Activated CD4-positive, alpha-beta T cell treated with anti-CD3 and anti-CD28 coated beads, Interleukin-2, amount 10 ng/mL, durations not matched to agents 24 days and 14 days (primary cell): ENCODE measurements at regions not wholly inside any gene's neighbourhood (a gene's known extent, or its start where the extent isn't known, plus 50 kb on each side); places are given as distances from the start of the nearest gene placed in this dataset.
"Not testable (repeated sequence)": the region's sequence is repeated elsewhere in the genome, so short reads cannot be mapped to it uniquely, and the experiment has no call there.

Source experiments
- DNase-seq: peaks from one replicate; pipeline ENCODE4 v3.0.0; 2022
- H3K27ac Mint-ChIP-seq: one replicate; pipeline ENCODE4 v1.8.0; 2022; ENCODE audit warnings: mild to moderate bottlenecking, mixed read lengths
- H3K27me3 Mint-ChIP-seq: one replicate; pipeline ENCODE4 v1.8.0; 2022; ENCODE audit warnings: mixed read lengths
- H3K36me3 Mint-ChIP-seq: one replicate; pipeline ENCODE4 v1.8.0; 2022; ENCODE audit warnings: low read depth, mild to moderate bottlenecking, mixed read lengths
- H3K4me1 Mint-ChIP-seq: one replicate; pipeline ENCODE4 v1.8.0; 2021; ENCODE audit warnings: mixed read lengths
- H3K4me3 Mint-ChIP-seq: one replicate; pipeline ENCODE4 v1.8.0; 2022; ENCODE audit warnings: mild to moderate bottlenecking, moderate library complexity, mixed read lengths
- H3K9me3 Mint-ChIP-seq: one replicate; pipeline ENCODE4 v1.8.0; 2021; ENCODE audit warnings: mixed read lengths
- intact Hi-C: fragments of 100-400 bp; cut with micrococcal nuclease; formaldehyde crosslinking; loops from one replicate; pipeline ENCODE4 v1.15.1; 2023

GRCh38 chr17:71548540-71549190 lies 572.2 kb upstream of the SOX9 start:
- Mint-ChIP-seq H3K27ac (no peak overlapping the region), H3K4me3 (no peak overlapping the region), H3K27me3 (no peaks in the 10 kb centered on the region), H3K4me1 (no peaks in the 10 kb centered on the region), H3K9me3 (peaks cover 4% of the 10 kb centered on the region), H3K36me3 (no peaks in the 10 kb centered on the region)
- intact Hi-C loops, result no loop called here
- no peak for DNase-seq

DNA sequence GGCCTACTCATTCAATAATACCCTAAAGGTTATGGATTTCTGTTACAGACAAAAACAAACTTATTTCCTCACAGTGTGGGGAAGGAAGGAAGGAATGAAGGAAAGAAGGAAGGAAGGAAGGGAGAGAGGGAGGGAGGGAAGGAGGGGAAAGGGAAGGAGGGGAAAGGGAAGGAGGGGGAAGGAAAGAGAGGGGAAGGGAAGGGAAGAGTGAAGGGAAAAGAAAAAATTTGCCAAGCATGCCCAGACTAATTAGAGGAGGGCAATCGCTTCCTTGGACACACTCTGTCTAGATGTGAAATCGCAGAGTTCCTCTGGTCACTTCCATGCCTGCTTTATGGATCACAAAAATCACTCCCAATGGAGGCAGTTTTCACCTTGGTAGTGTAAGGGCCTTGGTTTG lies 570.1 kb upstream of the SOX9 start:
- no peak overlapping the region for H3K4me3 Mint-ChIP-seq
- DNase-seq, result no peak
- no peaks in the 10 kb centered on the region for H3K36me3 Mint-ChIP-seq
- H3K27me3 Mint-ChIP-seq, result no peaks in the 10 kb centered on the region
- no peaks in the 10 kb centered on the region for H3K4me1 Mint-ChIP-seq
- intact Hi-C loops, result no loop called here
- H3K27ac Mint-ChIP-seq, result no peak overlapping the region
- peaks cover 6% of the 10 kb centered on the region for H3K9me3 Mint-ChIP-seq

GRCh38 chr17:71553381-71553780 lies 567.4 kb upstream of the SOX9 start:
- Mint-ChIP-seq H3K4me3 (no peak overlapping the region), H3K27me3 (no peaks in the 10 kb centered on the region), H3K4me1 (no peaks in the 10 kb centered on the region), H3K27ac (no peak overlapping the region), H3K9me3 (peaks cover 15% of the 10 kb centered on the region), H3K36me3 (no peaks in the 10 kb centered on the region)
- no peak for DNase-seq
- intact Hi-C loops, result no loop called here

GRCh38 chr17:71558901-71559300 lies 561.9 kb upstream of the SOX9 start:
- no peak for DNase-seq
- no peaks in the 10 kb centered on the region for H3K36me3 Mint-ChIP-seq
- H3K27me3 Mint-ChIP-seq, result no peaks in the 10 kb centered on the region
- no peak overlapping the region for H3K27ac Mint-ChIP-seq
- intact Hi-C loops, result no loop called here
- H3K4me3 Mint-ChIP-seq, result no peak overlapping the region
- H3K9me3 Mint-ChIP-seq, result peaks cover 11% of the 10 kb centered on the region
- no peaks in the 10 kb centered on the region for H3K4me1 Mint-ChIP-seq

GRCh38 chr17:71572343-71572742 lies 548.5 kb upstream of the SOX9 start:
- Mint-ChIP-seq H3K36me3 (no peaks in the 10 kb centered on the region), H3K27ac (no peak overlapping the region), H3K4me1 (no peaks in the 10 kb centered on the region), H3K4me3 (no peak overlapping the region), H3K9me3 (peaks cover 4% of the 10 kb centered on the region), H3K27me3 (no peaks in the 10 kb centered on the region)
- intact Hi-C loops, result no loop called here
- DNase-seq, result no peak

GRCh38 chr17:71578446-71578845 lies 542.4 kb upstream of the SOX9 start:
- intact Hi-C loops, result no loop called here
- DNase-seq, result no peak
- no peaks in the 10 kb centered on the region for H3K9me3 Mint-ChIP-seq

GRCh38 chr17:71580220-71580619 lies 540.6 kb upstream of the SOX9 start:
- Mint-ChIP-seq H3K36me3 (no peaks in the 10 kb centered on the region), H3K27me3 (no peaks in the 10 kb centered on the region), H3K9me3 (no peaks in the 10 kb centered on the region), H3K27ac (no peak overlapping the region), H3K4me1 (no peaks in the 10 kb centered on the region), H3K4me3 (no peak overlapping the region)
- intact Hi-C loops, result no loop called here
- DNase-seq, result no peak

More at GRCh38 chr17:71578446-71578845, 542.4 kb upstream of the SOX9 start:
- Mint-ChIP-seq H3K4me3 (no peak overlapping the region), H3K27me3 (no peaks in the 10 kb centered on the region), H3K27ac (no peak overlapping the region), H3K4me1 (no peaks in the 10 kb centered on the region), H3K36me3 (no peaks in the 10 kb centered on the region)

DNA sequence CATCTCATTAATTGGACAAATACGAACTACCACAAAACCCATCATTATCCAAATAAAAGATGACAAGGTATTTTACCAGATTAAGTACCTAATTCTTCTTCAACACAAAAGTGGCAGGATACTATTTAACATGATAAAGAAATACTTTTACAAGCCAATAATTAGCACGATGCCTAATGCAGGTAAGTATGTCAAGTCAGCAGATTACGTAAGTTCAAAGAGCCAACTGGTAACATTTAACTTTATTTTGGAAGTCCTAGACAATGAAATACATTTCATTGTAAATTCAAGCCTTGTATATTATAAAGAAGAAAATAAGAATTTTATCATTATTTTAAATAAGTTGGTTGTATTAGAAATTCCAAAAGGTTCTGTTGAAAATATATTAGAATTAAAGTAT lies 535.3 kb upstream of the SOX9 start:
- Mint-ChIP-seq H3K4me3 (no peak overlapping the region), H3K9me3 (no peaks in the 10 kb centered on the region), H3K4me1 (no peaks in the 10 kb centered on the region), H3K36me3 (no peaks in the 10 kb centered on the region), H3K27ac (no peak overlapping the region), H3K27me3 (no peaks in the 10 kb centered on the region)
- no peak for DNase-seq
- intact Hi-C loops, result no loop called here

GRCh38 chr17:71592431-71592830 lies 528.4 kb upstream of the SOX9 start:
- Mint-ChIP-seq H3K27ac (no peak overlapping the region), H3K36me3 (no peaks in the 10 kb centered on the region), H3K9me3 (peaks cover 3% of the 10 kb centered on the region), H3K4me1 (no peaks in the 10 kb centered on the region), H3K4me3 (no peak overlapping the region), H3K27me3 (no peaks in the 10 kb centered on the region)
- no peak for DNase-seq
- intact Hi-C loops, result no loop called here

DNA sequence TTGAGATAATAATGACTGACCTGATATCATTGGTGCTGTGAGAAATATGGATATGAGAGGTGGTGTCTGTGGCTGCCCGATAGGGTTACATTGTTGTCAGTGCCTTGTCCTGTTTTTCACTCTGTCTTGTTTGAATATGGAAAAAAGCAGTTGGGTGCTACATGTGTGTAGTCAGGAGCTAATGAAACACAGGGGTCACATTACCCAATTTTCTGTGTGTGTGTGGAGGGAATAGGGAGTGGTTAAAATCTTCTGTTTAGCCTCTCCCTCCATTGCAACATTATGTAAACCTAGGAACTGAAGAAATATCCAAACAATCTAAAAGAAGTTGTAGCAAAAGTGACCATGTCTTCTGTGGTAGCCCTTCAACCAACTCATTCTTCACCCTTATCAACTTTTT lies 527.7 kb upstream of the SOX9 start:
- H3K27me3 Mint-ChIP-seq, result no peaks in the 10 kb centered on the region
- no peak for DNase-seq
- H3K27ac Mint-ChIP-seq, result no peak overlapping the region

GRCh38 chr17:71599583-71599982 lies 521.2 kb upstream of the SOX9 start:
- H3K4me3 Mint-ChIP-seq, H3K36me3 Mint-ChIP-seq, H3K27ac Mint-ChIP-seq, intact Hi-C loops, H3K9me3 Mint-ChIP-seq, H3K4me1 Mint-ChIP-seq, DNase-seq, H3K27me3 Mint-ChIP-seq: not testable (repeated sequence)

More for the DNA sequence above, 527.7 kb upstream of the SOX9 start:
- H3K36me3 Mint-ChIP-seq, result no peaks in the 10 kb centered on the region
- H3K4me1 Mint-ChIP-seq, result no peaks in the 10 kb centered on the region
- intact Hi-C loops, result no loop called here
- peaks cover 3% of the 10 kb centered on the region for H3K9me3 Mint-ChIP-seq
- H3K4me3 Mint-ChIP-seq, result no peak overlapping the region

- Mint-ChIP-seq H3K27ac (no peak overlapping the region), H3K9me3 (no peaks in the 10 kb centered on the region), H3K4me3 (no peak overlapping the region), H3K27me3 (no peaks in the 10 kb centered on the region), H3K36me3 (no peaks in the 10 kb centered on the region), H3K4me1 (no peaks in the 10 kb centered on the region)
- intact Hi-C loops, result no loop called here
- no peak for DNase-seq
Observed at GRCh38 chr17:71600137-71600789, 520.6 kb upstream of the SOX9 start.

- no peak overlapping the region for H3K4me3 Mint-ChIP-seq
Observed at GRCh38 chr17:71601894-71602504, 518.8 kb upstream of the SOX9 start.

GRCh38 chr17:71613996-71614395 lies 506.8 kb upstream of the SOX9 start:
- Mint-ChIP-seq H3K27ac (no peak overlapping the region), H3K4me3 (no peak overlapping the region), H3K9me3 (peaks cover 27% of the 10 kb centered on the region), H3K4me1 (no peaks in the 10 kb centered on the region), H3K36me3 (no peaks in the 10 kb centered on the region), H3K27me3 (no peaks in the 10 kb centered on the region)
- intact Hi-C loops, result no loop called here
- DNase-seq, result no peak

More at GRCh38 chr17:71601894-71602504, 518.8 kb upstream of the SOX9 start:
- Mint-ChIP-seq H3K36me3 (no peaks in the 10 kb centered on the region), H3K27me3 (no peaks in the 10 kb centered on the region), H3K9me3 (no peaks in the 10 kb centered on the region), H3K27ac (no peak overlapping the region), H3K4me1 (no peaks in the 10 kb centered on the region)
- intact Hi-C loops, result no loop called here
- no peak for DNase-seq
